Smooth muscle cell (in vitro differentiated cells): ENCODE measurements at regions not wholly inside any gene's neighbourhood (a gene's known extent, or its start where the extent isn't known, plus 50 kb on each side); places are given as distances from the start of the nearest gene placed in this dataset.

Experiments used
- DNase-seq: peaks from one replicate; lab custom pipeline; 2025; ENCODE audit not compliant: unreplicated experiment; lab: John Stamatoyannopoulos, UW
- H2AFZ ChIP-seq: fragments of 200-600 bp; sonication (generic); 2 replicates; pipeline ENCODE4 v1.6.0; 2016; ENCODE audit warnings: antibody characterized with exemption, low read depth, mild to moderate bottlenecking
- H3F3A ChIP-seq: fragments of 200-600 bp; sonication (generic); 2 replicates; pipeline ENCODE4 v1.6.0; 2017; ENCODE audit warnings: antibody characterized with exemption, low read depth
- H3K27ac ChIP-seq: fragments of 200-600 bp; sonication (generic); 2 replicates; pipeline ENCODE4 v1.5.1; 2016; ENCODE audit warnings: low read depth, mild to moderate bottlenecking
- H3K27me3 ChIP-seq: fragments of 200-600 bp; sonication (generic); 2 replicates; pipeline ENCODE4 v1.6.1; 2016; ENCODE audit warnings: low read depth, mild to moderate bottlenecking
- H3K36me3 ChIP-seq: fragments of 200-600 bp; sonication (generic); 2 replicates; pipeline ENCODE4 v1.5.1; 2016; ENCODE audit warnings: low read depth
- H3K4me1 ChIP-seq: fragments of 200-600 bp; sonication (generic); 2 replicates; pipeline ENCODE4 v1.5.1; 2016; ENCODE audit warnings: low read depth
- H3K4me2 ChIP-seq: fragments of 200-600 bp; sonication (generic); 2 replicates; pipeline ENCODE4 v1.6.0; 2016; ENCODE audit warnings: mild to moderate bottlenecking
- H3K4me3 ChIP-seq: fragments of 200-600 bp; sonication (generic); 2 replicates; pipeline ENCODE4 v1.5.1; 2016; ENCODE audit warnings: mild to moderate bottlenecking
- H3K79me2 ChIP-seq: fragments of 200-600 bp; sonication (generic); 2 replicates; pipeline ENCODE4 v1.6.0; 2016; ENCODE audit warnings: low read depth, mild to moderate bottlenecking
- H3K9ac ChIP-seq: fragments of 200-600 bp; sonication (generic); 2 replicates; pipeline ENCODE4 v1.6.0; 2016; ENCODE audit warnings: low read depth
- H3K9me3 ChIP-seq: fragments of 200-600 bp; sonication (generic); replicated peaks from 2 replicates; pipeline ENCODE4 v1.5.1; 2016; ENCODE audit warnings: low read depth
- H4K20me1 ChIP-seq: fragments of 200-600 bp; sonication (generic); 2 replicates; pipeline ENCODE4 v1.6.0; 2016; ENCODE audit warnings: low read depth
- CTCF ChIP-seq: fragments of 200-600 bp; sonication (generic); IDR thresholded peaks from 2 replicates; pipeline ENCODE4 v1.5.1; 2017; ENCODE audit warnings: borderline replicate concordance, mild to moderate bottlenecking, antibody characterized with exemption; ENCODE audit not compliant: insufficient read depth, poor library complexity, severe bottlenecking
- whole genome bisulfite sequencing: methylation state at CpG from one replicate; pipeline ENCODE4 v1.1.7; 2016; ENCODE audit warnings: low lambda C conversion rate; 5-methylcytosine and 5-hydroxymethylcytosine counted together

DNA sequence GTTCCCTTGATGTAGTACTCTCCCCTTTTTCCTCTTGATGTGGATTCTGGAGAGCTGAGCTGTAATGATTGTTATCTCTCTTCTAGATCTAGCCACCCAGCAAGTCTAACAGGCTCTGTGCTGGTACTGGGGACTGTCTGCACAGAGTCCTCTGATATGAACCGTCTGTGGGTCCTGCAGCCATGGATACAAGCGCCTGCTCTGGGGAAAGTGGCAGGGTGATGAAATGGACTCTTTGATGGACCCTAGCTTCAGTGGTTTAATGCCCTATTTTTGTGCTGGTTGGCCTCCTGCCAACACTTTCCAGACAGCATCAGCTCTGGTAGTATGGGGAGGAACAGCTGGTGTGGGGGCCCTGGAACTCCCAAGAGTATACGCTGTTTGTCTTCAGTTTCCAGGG lies 216.3 kb downstream of the ADGRG6 start:
- H3K36me3 ChIP-seq = no peaks in the 10 kb centered on the region
- no peak for DNase-seq
- TF ChIP-seq CTCF = no peak
- H2AFZ ChIP-seq = no peak overlapping the region
- H3K9me3 ChIP-seq = no peaks in the 10 kb centered on the region
- no peak overlapping the region for H3K4me3 ChIP-seq
- no peaks in the 10 kb centered on the region for H4K20me1 ChIP-seq
- H3F3A ChIP-seq = no peaks in the 10 kb centered on the region
- no peak overlapping the region for H3K9ac ChIP-seq
- H3K4me1 ChIP-seq = no peaks in the 10 kb centered on the region
- no peak overlapping the region for H3K27ac ChIP-seq
- 13% methylated on average over 3 of the region's 3 CpGs for WGBS
- H3K27me3 ChIP-seq = no peaks in the 10 kb centered on the region
- H3K4me2 ChIP-seq = no peak overlapping the region
- no peaks in the 10 kb centered on the region for H3K79me2 ChIP-seq

GRCh38 chr6:142518761-142519160 lies 217.0 kb downstream of the ADGRG6 start:
- Histone ChIP-seq H3K27ac (no peak overlapping the region), H3K36me3 (no peaks in the 10 kb centered on the region), H3K79me2 (no peaks in the 10 kb centered on the region), H3K4me3 (no peak overlapping the region), H4K20me1 (no peaks in the 10 kb centered on the region), H3K9me3 (no peaks in the 10 kb centered on the region), H3K4me1 (no peaks in the 10 kb centered on the region), H3F3A (no peaks in the 10 kb centered on the region), H2AFZ (no peak overlapping the region), H3K4me2 (no peak overlapping the region), H3K9ac (no peak overlapping the region), H3K27me3 (no peaks in the 10 kb centered on the region)
- 92% methylated on average over 4 of the region's 4 CpGs for WGBS
- TF ChIP-seq CTCF = no peak
- no peak for DNase-seq

GRCh38 chr6:142521791-142522190 lies 220.0 kb downstream of the ADGRG6 start:
- Histone ChIP-seq H3K4me2 (no peak overlapping the region), H2AFZ (no peak overlapping the region), H3K27ac (no peak overlapping the region), H3K27me3 (no peaks in the 10 kb centered on the region), H3K36me3 (no peaks in the 10 kb centered on the region), H3K4me1 (no peaks in the 10 kb centered on the region), H3K79me2 (no peaks in the 10 kb centered on the region), H3F3A (no peaks in the 10 kb centered on the region), H3K9ac (no peak overlapping the region), H3K4me3 (no peak overlapping the region), H4K20me1 (no peaks in the 10 kb centered on the region), H3K9me3 (no peaks in the 10 kb centered on the region)
- DNase-seq = no peak
- 97% methylated on average over 2 of the region's 2 CpGs for WGBS
- TF ChIP-seq CTCF = no peak

DNA sequence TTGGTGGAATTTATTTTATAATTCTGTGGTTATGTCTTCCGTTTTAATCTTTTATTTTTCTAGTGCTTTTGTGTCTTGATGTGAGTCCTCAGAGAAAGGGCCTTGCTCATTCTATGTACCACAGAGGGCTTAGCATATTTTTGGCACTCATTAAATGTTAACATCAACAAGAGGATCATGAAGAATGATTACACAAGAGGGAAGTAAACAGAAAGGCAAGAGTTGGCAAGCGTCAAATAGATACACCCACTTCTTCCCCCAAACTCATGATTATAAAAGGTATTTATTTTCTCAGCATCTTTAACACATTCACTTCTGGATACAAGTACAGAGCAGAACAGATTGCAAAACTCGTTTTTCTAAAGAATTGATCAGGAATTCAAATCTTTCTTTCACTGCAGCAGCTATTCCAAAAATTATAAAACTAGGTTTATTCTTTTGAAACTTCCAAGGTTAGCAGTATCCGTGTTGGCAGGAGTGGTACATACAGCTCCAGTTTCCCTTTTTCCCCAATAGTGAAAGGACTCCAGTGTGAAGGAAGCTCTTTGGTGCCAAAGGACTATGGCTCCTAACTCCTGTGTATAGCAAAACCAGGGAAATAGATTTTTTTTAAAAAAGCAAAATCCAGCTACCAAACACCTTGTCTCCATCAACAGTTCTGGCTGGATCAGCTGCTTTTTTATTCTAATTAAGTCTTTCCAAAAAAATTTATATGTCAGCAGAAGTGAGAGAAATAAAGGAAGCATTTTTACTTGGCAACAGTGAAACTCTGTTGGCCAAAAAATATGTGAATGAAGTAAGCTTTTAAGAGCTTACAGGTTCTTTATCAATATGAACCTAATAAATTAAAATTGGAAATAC lies 221.9 kb downstream of the ADGRG6 start:
- Histone ChIP-seq H3F3A (no peaks in the 10 kb centered on the region), H3K9me3 (no peaks in the 10 kb centered on the region), H3K27ac (no peak overlapping the region), H3K36me3 (no peaks in the 10 kb centered on the region), H3K4me3 (no peak overlapping the region), H3K4me2 (no peak overlapping the region), H3K9ac (no peak overlapping the region), H3K4me1 (no peaks in the 10 kb centered on the region), H2AFZ (no peak overlapping the region), H3K27me3 (no peaks in the 10 kb centered on the region), H4K20me1 (no peaks in the 10 kb centered on the region), H3K79me2 (no peaks in the 10 kb centered on the region)
- no peak for TF ChIP-seq CTCF
- no peak for DNase-seq
- WGBS = 70% methylated on average over 4 of the region's 4 CpGs
